ENCODE measurements at regions not wholly inside any gene's neighbourhood (a gene's known extent, or its start where the extent isn't known, plus 50 kb on each side); places are given as distances from the start of the nearest gene placed in this dataset.

GRCh38 chrX:45683914-45684313 is 483.2 kb upstream of the DIPK2B start:
- H3K27ac ChIP-seq (ENCODE audit: extremely low read length, insufficient read depth, low read length), result no peak overlapping the region
- H3K27me3 ChIP-seq (ENCODE audit: control insufficient read depth in 1 of 2, insufficient read depth in 2 of 2, low read length in 2 of 2), result no peaks in the 10 kb centered on the region
- H2AFZ ChIP-seq (ENCODE audit: low read length), result no peak overlapping the region
- H3K4me2 ChIP-seq (ENCODE audit: low read depth, low read length), result no peak overlapping the region
- FAIRE-seq, result no peak
- no peak for DNase-seq (ENCODE audit: low spot score)
- BruUV-seq (replicated peaks), result no TSS peak
- no peak overlapping the region for H3K4me3 ChIP-seq (replicated peaks in 1 of 3; ENCODE audit: insufficient read depth in 1 of 3, low read depth in 2 of 3, low read length in 3 of 3)
- in situ Hi-C loops (cut with HindIII; ENCODE audit: extremely low pct_ligation_motif_present, low pct_unique_long_range_greater_than_20kb) (no loop called here), intact Hi-C loops (cut with micrococcal nuclease; ENCODE audit: unreplicated experiment) (no loop called here)
- H3K9ac ChIP-seq (ENCODE audit: insufficient read depth, low read depth, low read length), result no peak overlapping the region
- no peaks in the 10 kb centered on the region for H3K9me3 ChIP-seq (ENCODE audit: low read length)
- no peaks in the 10 kb centered on the region for H3K79me2 ChIP-seq (ENCODE audit: insufficient read depth, low read length)
- no peaks in the 10 kb centered on the region for H4K20me1 ChIP-seq (ENCODE audit: insufficient read depth, low read length)
- ChIA-PET POLR2A (no interaction called here), CTCF (ENCODE audit: low intra/inter-chr PET ratio, low total read pairs) (no interaction called here)
- no peak for ATAC-seq
- H3K4me1 ChIP-seq (ENCODE audit: insufficient read depth, low read length), result peaks cover 10% of the 10 kb centered on the region; the same call in 1 of the 2 replicates
- 7% methylated on average over 1 of the region's 1 CpG for WGBS (ENCODE audit: low lambda C conversion rate)
- TF ChIP-seq MAFK (conservative IDR thresholded peaks at IDR 0.05 in 1 of 2, IDR thresholded peaks at IDR 0.05 in 1 of 2; ENCODE audit: low read length in 2 of 2) (peak in 1 of 2 experiments; percentile 52; a peak in 2 of 4 replicates), ZNF703 (CRISPR knock-in tag; IDR thresholded peaks at IDR 0.05; ENCODE audit: borderline replicate concordance) (no peak), RFX1 (IDR thresholded peaks at IDR 0.05) (no peak)
- no peaks in the 10 kb centered on the region for H3K36me3 ChIP-seq (replicated peaks in 1 of 2; ENCODE audit: control insufficient read depth in 1 of 2, insufficient read depth in 2 of 2, low read length in 2 of 2)

- DNase-seq (ENCODE audit: low spot score) (peak; percentile 48), FAIRE-seq (peak; percentile 47), ATAC-seq (peak; percentile 56; the same call in 1 of the 3 replicates)
- H4K20me1 ChIP-seq (ENCODE audit: insufficient read depth, low read length), result no peaks in the 10 kb centered on the region
- H3K79me2 ChIP-seq (ENCODE audit: insufficient read depth, low read length), result no peaks in the 10 kb centered on the region
- WGBS (ENCODE audit: low lambda C conversion rate), result 20% methylated on average over 1 of the region's 1 CpG
- BruUV-seq (replicated peaks), result no TSS peak
- no peak overlapping the region for H3K27ac ChIP-seq (ENCODE audit: extremely low read length, insufficient read depth, low read length)
- peaks cover 10% of the 10 kb centered on the region; the same call in 1 of the 2 replicates for H3K4me1 ChIP-seq (ENCODE audit: insufficient read depth, low read length)
- CTCF ChIA-PET (ENCODE audit: low intra/inter-chr PET ratio, low total read pairs), result no interaction called here
- H2AFZ ChIP-seq (ENCODE audit: low read length), result no peak overlapping the region
- H3K9ac ChIP-seq (ENCODE audit: insufficient read depth, low read depth, low read length), result no peak overlapping the region
- no peak overlapping the region for H3K4me2 ChIP-seq (ENCODE audit: low read depth, low read length)
- in situ Hi-C loops (cut with HindIII; ENCODE audit: extremely low pct_ligation_motif_present, low pct_unique_long_range_greater_than_20kb), result no loop called here
- no peak overlapping the region for H3K4me3 ChIP-seq (replicated peaks in 1 of 3; ENCODE audit: insufficient read depth in 1 of 3, low read depth in 2 of 3, low read length in 3 of 3)
- intact Hi-C loops (cut with micrococcal nuclease; ENCODE audit: unreplicated experiment), result no loop called here
- POLR2A ChIA-PET, result no interaction called here
- no peaks in the 10 kb centered on the region for H3K36me3 ChIP-seq (replicated peaks in 1 of 2; ENCODE audit: control insufficient read depth in 1 of 2, insufficient read depth in 2 of 2, low read length in 2 of 2)
- H3K9me3 ChIP-seq (ENCODE audit: low read length), result no peaks in the 10 kb centered on the region
- H3K27me3 ChIP-seq (ENCODE audit: control insufficient read depth in 1 of 2, insufficient read depth in 2 of 2, low read length in 2 of 2), result no peaks in the 10 kb centered on the region
- TF ChIP-seq EEA1 (CRISPR knock-in tag; IDR thresholded peaks at IDR 0.05; ENCODE audit: borderline replicate concordance), result no peak
- TF ChIP-seq SRSF9 (IDR thresholded peaks at IDR 0.05; ENCODE audit: borderline replicate concordance, insufficient read depth, low read depth, low read length, poor library complexity, severe bottlenecking), result no peak
- TF ChIP-seq ISX (CRISPR knock-in tag; conservative IDR thresholded peaks at IDR 0.05), result no peak
- TF ChIP-seq ARID5B (CRISPR knock-in tag; IDR thresholded peaks at IDR 0.05), result peak; percentile 56
- no peak for TF ChIP-seq MAF1 (CRISPR knock-in tag; IDR thresholded peaks at IDR 0.05; ENCODE audit: borderline replicate concordance)
- TF ChIP-seq GATAD2A (CRISPR knock-in tag; IDR thresholded peaks at IDR 0.05), result peak; percentile 36; the same call in 1 of the 2 replicates
- no peak for TF ChIP-seq RFXAP (CRISPR knock-in tag; IDR thresholded peaks at IDR 0.05; ENCODE audit: borderline replicate concordance)
- TF ChIP-seq YEATS2 (CRISPR knock-in tag; IDR thresholded peaks at IDR 0.05; ENCODE audit: borderline replicate concordance), result no peak
- TF ChIP-seq SP5 (CRISPR knock-in tag; IDR thresholded peaks at IDR 0.05; ENCODE audit: borderline replicate concordance, low read depth), result no peak
- TF ChIP-seq CEBPG (CRISPR knock-in tag; IDR thresholded peaks at IDR 0.05), result peak; percentile 29; the same call in 1 of the 2 replicates
- no peak for TF ChIP-seq ZNF703 (CRISPR knock-in tag; IDR thresholded peaks at IDR 0.05; ENCODE audit: borderline replicate concordance)
- no peak for TF ChIP-seq RBFOX2 (IDR thresholded peaks at IDR 0.05; ENCODE audit: low read depth, low read length)
- no peak for TF ChIP-seq RFX3 (CRISPR knock-in tag; IDR thresholded peaks at IDR 0.05)
These were observed 481.2 kb upstream of the DIPK2B start for GRCh38 chrX:45681891-45682290.
